Colonic mucosa (tissue), 4 donors: ENCODE measurements at regions not wholly inside any gene's neighbourhood (a gene's known extent, or its start where the extent isn't known, plus 50 kb on each side); places are given as distances from the start of the nearest gene placed in this dataset.

Experiments used
- DNase-seq: peaks from one replicate; pipeline ENCODE4 v3.0.0-alpha.2; 2020
- H3K27ac ChIP-seq: fragments of 200-600 bp; one replicate; pipeline ENCODE4 v1.8.0; 2021
- H3K27me3 ChIP-seq: fragments of 200-600 bp; one replicate; pipeline ENCODE4 v1.8.0; 2021
- H3K36me3 ChIP-seq: fragments of 200-600 bp; one replicate; pipeline ENCODE4 v1.8.0; 2021
- H3K4me1 ChIP-seq: fragments of 200-600 bp; one replicate; pipeline ENCODE4 v1.8.0; 2021; ENCODE audit warnings: mild to moderate bottlenecking
- H3K4me3 ChIP-seq: fragments of 200-600 bp; one replicate; pipeline ENCODE4 v1.8.0; 2021
- H3K9ac ChIP-seq, 2 donors: one replicate each; pipeline ENCODE4 v1.7.0; 2013; ENCODE audit warnings: control low read depth in 2 of 2, low read depth in 2 of 2, low read length in 2 of 2
- H3K9me3 ChIP-seq: fragments of 200-600 bp; one replicate; pipeline ENCODE4 v1.8.0; 2021
- intact Hi-C: fragments of 100-400 bp; cut with DNase I; formaldehyde crosslinking; loops from one replicate; pipeline ENCODE4 v1.14.1; 2022
- TF ChIP-seq, protein P1 (sequence below): fragments of 200-600 bp; IDR thresholded peaks from one replicate; pipeline ENCODE4 v1.8.0; 2022; ENCODE audit warnings: antibody characterized with exemption, mild to moderate bottlenecking
- donor health status: healthy.
- donor health status: DM: no; HTN: no; CAD: no.
- donor health status: DM: no; HTN: no; CAD: no.

DNA sequence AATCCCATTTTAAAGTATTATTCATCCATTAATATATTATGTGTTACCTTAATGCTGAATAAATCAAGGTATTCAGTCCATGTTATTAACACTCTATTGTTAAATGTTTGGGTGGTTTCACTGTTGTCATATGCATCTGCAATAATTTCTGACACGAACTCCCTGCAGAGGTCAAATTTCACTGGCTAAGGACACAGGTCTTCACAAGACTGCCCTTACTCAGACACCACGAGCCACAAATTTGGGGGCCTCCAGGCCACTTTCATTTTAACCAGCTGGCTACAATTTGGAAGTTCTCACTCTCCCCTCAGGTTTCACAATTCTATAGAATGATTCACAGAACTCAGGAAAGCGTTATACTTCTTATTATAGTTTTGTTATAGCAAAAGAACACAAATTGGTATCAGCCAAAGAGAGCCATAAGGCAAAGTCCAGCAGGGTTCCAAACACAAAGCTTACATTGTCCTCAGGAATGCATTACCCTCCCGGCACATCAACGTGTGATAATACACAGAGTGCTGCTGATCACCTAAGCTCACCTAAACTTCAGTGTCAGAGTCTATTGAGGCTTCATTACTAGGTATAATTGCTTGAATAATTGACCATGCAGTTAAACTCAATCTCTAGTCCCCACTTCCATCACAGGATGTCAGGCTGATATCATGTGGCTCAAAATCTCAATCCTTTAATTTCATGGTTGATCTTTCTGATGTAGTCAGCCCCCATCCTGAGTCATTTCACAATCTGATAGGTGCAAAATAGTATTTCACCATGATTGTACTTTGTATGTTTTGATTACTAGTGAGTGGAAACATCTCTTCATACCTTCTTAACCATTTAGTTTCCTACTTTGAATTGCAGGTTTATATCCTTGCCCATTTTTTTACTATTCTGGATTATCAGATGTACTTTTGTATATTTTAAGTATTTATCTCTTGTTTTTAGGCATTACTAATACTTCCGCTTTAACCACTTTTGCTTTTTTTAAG, 441.4 kb upstream of the AGTR1 start:
- no peak for DNase-seq
- Histone ChIP-seq H3K36me3 (no peaks in the 10 kb centered on the region), H3K27ac (no peak overlapping the region), H3K9ac (no peak overlapping the region), H3K4me1 (no peaks in the 10 kb centered on the region), H3K27me3 (no peaks in the 10 kb centered on the region), H3K9me3 (no peaks in the 10 kb centered on the region), H3K4me3 (no peak overlapping the region)
- TF ChIP-seq, protein P1, sequence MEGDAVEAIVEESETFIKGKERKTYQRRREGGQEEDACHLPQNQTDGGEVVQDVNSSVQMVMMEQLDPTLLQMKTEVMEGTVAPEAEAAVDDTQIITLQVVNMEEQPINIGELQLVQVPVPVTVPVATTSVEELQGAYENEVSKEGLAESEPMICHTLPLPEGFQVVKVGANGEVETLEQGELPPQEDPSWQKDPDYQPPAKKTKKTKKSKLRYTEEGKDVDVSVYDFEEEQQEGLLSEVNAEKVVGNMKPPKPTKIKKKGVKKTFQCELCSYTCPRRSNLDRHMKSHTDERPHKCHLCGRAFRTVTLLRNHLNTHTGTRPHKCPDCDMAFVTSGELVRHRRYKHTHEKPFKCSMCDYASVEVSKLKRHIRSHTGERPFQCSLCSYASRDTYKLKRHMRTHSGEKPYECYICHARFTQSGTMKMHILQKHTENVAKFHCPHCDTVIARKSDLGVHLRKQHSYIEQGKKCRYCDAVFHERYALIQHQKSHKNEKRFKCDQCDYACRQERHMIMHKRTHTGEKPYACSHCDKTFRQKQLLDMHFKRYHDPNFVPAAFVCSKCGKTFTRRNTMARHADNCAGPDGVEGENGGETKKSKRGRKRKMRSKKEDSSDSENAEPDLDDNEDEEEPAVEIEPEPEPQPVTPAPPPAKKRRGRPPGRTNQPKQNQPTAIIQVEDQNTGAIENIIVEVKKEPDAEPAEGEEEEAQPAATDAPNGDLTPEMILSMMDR = no peak
- intact Hi-C loops = no loop called here

DNA sequence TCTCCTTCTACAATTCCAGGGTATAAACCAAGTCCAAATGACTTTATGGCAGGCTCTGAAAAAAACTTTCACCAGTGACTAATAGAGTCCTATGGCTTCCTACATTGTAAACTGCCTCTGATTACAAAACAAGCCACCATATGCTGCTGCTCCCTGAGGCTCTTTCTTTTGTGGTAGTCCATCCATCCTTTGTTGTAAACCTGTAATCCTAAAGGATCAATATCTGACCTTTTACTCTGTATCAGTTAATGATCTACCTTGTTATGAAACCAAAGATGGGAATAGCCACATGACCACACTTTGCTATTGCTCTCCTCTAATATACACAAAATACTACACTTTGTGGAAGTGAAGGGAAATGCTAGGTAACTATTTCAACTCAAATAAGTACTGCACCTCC, 434.7 kb upstream of the AGTR1 start:
- Histone ChIP-seq H3K9ac (no peak overlapping the region), H3K27ac (no peak overlapping the region), H3K9me3 (no peaks in the 10 kb centered on the region), H3K36me3 (no peaks in the 10 kb centered on the region), H3K4me1 (no peaks in the 10 kb centered on the region), H3K27me3 (no peaks in the 10 kb centered on the region), H3K4me3 (no peak overlapping the region)
- intact Hi-C loops = no loop called here
- TF ChIP-seq, protein P1 = no peak
- DNase-seq = no peak

DNA sequence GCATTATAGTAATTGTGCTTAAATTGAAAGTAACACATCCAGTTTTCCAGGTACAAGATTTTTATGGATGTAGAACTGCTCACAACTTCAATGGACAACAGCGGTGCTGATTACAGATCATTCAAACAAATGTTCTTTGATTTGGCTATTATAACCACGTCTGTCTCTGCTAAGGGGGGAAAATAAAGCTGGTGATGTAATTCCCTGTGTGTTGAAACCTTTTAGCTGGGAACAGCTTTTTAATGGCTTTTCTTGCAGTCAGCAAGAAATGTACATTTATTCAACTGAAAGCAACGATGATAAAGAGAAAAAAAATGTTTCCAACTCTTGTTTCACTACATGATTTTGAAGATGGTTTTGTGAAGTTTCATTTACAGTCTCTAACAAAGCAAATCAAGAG, 431.9 kb upstream of the AGTR1 start:
- intact Hi-C loops = no loop called here
- TF ChIP-seq, protein P1 = no peak
- Histone ChIP-seq H3K27ac (no peak overlapping the region), H3K27me3 (no peaks in the 10 kb centered on the region), H3K36me3 (no peaks in the 10 kb centered on the region), H3K9ac (no peak overlapping the region), H3K4me3 (no peak overlapping the region), H3K4me1 (no peaks in the 10 kb centered on the region), H3K9me3 (no peaks in the 10 kb centered on the region)
- DNase-seq = no peak

DNA sequence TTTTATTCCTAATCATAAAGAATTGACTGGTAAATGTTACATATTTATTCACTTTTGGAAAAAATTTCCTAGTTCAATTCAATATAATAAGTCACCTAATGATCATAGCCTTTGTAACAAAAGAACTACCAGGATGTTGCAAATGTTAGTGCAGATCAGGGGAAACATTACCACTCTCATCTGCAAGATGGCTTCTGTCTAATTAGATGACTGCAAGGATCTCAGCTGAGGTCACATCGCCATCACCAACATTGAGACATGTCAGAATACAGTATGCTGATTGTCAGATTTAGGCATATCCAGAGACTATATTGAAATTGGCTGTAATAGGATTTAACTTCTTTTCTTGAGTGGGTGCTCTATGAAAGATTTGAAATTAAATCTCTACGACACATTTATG, 431.4 kb upstream of the AGTR1 start:
- Histone ChIP-seq H3K27ac (no peak overlapping the region), H3K9ac (no peak overlapping the region), H3K36me3 (no peaks in the 10 kb centered on the region), H3K4me3 (no peak overlapping the region), H3K4me1 (no peaks in the 10 kb centered on the region), H3K9me3 (no peaks in the 10 kb centered on the region), H3K27me3 (no peaks in the 10 kb centered on the region)
- TF ChIP-seq, protein P1 = no peak
- DNase-seq = no peak
- intact Hi-C loops = no loop called here

DNA sequence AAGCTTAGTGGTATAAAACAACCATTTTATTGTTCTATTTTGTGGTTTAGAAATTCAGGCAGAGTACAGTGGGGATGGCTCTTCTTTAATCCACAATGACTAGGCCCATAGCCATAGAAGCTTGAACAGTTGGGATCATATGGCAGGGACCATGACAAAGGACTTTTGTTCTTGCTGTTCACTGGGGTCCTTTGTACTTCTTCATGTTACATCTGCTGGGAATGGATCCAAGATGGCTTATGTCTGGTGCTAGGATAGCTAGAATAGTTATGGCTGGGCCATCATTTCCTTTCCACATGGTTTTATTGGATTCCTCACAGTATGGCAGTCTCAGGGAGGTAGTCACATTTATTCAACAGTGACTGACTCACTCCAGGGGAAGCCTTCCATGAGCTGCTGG, 427.9 kb upstream of the AGTR1 start:
- no peaks in the 10 kb centered on the region for H3K27me3 ChIP-seq
- DNase-seq = no peak
- H3K27ac ChIP-seq = no peak overlapping the region
- TF ChIP-seq, protein P1 = no peak
- no peaks in the 10 kb centered on the region for H3K36me3 ChIP-seq
- H3K4me3 ChIP-seq = no peak overlapping the region
- no peaks in the 10 kb centered on the region for H3K4me1 ChIP-seq
- no peak overlapping the region for H3K9ac ChIP-seq
- intact Hi-C loops = no loop called here
- H3K9me3 ChIP-seq = no peaks in the 10 kb centered on the region
